ENCODE measurements at regions not wholly inside any gene's neighbourhood (a gene's known extent, or its start where the extent isn't known, plus 50 kb on each side); places are given as distances from the start of the nearest gene placed in this dataset.

DNA sequence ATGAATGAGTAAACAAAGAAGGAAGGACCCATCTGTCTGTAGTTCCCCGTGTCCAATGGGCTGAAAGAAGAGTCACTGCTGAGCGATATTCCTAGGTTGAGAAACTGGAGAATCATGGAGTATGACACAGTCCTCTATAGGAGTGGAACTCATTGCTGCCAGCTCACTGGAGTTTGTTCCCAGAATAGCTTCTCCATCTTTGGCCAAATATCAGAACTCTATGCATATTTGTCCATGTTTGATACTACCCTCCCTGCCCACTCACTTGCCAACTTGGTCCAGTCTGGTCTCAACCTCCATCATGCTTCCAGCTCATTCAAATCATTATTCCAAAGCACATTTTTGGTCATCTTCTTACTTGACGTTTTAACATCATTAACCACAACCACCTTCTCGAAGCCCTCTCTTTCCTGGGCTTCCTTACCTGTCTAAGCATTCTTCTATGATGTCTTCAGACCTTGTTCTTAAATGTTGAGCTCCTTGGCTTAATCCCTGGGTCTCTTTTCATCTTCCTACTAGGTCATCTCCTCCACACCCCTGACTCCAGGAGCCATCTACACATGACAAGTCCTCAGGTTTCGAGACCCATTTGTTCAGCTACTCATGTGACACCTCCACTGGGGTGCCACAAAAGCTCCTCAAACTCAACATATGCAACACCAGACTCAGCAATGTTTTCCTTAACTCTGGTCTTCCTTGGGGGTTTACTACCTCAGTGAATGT is 221.6 kb downstream of the MYCN start:
- H3K27me3 ChIP-seq (replicated peaks; ENCODE audit: control insufficient read depth, insufficient read depth, low read length): no peaks in the 10 kb centered on the region; the same call in 1 of the 2 replicates
- no peak overlapping the region for H3K4me3 ChIP-seq (replicated peaks; ENCODE audit: low read depth, low read length)
- DNase-seq (ENCODE audit: extremely low read depth, insufficient read length): no peak
- H3K36me3 ChIP-seq (ENCODE audit: control insufficient read depth, insufficient read depth, low read length): no peaks in the 10 kb centered on the region
- TF ChIP-seq, protein P1, sequence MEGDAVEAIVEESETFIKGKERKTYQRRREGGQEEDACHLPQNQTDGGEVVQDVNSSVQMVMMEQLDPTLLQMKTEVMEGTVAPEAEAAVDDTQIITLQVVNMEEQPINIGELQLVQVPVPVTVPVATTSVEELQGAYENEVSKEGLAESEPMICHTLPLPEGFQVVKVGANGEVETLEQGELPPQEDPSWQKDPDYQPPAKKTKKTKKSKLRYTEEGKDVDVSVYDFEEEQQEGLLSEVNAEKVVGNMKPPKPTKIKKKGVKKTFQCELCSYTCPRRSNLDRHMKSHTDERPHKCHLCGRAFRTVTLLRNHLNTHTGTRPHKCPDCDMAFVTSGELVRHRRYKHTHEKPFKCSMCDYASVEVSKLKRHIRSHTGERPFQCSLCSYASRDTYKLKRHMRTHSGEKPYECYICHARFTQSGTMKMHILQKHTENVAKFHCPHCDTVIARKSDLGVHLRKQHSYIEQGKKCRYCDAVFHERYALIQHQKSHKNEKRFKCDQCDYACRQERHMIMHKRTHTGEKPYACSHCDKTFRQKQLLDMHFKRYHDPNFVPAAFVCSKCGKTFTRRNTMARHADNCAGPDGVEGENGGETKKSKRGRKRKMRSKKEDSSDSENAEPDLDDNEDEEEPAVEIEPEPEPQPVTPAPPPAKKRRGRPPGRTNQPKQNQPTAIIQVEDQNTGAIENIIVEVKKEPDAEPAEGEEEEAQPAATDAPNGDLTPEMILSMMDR (IDR thresholded peaks at IDR 0.05; ENCODE audit: insufficient read depth, low read length, poor library complexity, severe bottlenecking): no peak

DNA sequence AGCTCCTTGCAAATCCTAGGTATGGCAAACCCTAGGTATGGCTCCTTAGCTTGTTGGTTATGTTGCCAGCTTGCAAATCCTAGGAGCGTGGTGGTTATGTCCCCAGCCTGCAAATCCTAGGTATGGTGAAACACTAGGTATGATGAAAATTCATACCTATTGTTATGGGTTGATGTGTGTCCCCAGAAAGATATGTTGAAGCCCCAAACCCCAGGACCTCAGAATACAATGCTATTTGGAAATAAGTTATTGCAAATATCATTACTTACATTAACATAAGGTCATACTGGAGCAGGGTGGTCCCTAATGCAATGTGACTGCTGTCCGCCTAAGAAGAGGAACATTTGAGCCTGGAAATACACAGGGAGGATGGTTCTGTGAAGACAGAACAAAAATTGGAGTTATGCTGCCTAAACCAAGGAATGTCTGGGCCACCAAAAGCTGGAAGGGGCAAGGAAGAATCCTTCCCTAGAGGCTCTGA is 220.8 kb downstream of the MYCN start:
- TF ChIP-seq, protein P1 (IDR thresholded peaks at IDR 0.05; ENCODE audit: insufficient read depth, low read length, poor library complexity, severe bottlenecking): no peak
- Histone ChIP-seq H3K27me3 (replicated peaks; ENCODE audit: control insufficient read depth, insufficient read depth, low read length) (no peaks in the 10 kb centered on the region; the same call in 1 of the 2 replicates), H3K4me3 (replicated peaks; ENCODE audit: low read depth, low read length) (no peak overlapping the region), H3K36me3 (ENCODE audit: control insufficient read depth, insufficient read depth, low read length) (no peaks in the 10 kb centered on the region)
- no peak for DNase-seq (ENCODE audit: extremely low read depth, insufficient read length)

DNA sequence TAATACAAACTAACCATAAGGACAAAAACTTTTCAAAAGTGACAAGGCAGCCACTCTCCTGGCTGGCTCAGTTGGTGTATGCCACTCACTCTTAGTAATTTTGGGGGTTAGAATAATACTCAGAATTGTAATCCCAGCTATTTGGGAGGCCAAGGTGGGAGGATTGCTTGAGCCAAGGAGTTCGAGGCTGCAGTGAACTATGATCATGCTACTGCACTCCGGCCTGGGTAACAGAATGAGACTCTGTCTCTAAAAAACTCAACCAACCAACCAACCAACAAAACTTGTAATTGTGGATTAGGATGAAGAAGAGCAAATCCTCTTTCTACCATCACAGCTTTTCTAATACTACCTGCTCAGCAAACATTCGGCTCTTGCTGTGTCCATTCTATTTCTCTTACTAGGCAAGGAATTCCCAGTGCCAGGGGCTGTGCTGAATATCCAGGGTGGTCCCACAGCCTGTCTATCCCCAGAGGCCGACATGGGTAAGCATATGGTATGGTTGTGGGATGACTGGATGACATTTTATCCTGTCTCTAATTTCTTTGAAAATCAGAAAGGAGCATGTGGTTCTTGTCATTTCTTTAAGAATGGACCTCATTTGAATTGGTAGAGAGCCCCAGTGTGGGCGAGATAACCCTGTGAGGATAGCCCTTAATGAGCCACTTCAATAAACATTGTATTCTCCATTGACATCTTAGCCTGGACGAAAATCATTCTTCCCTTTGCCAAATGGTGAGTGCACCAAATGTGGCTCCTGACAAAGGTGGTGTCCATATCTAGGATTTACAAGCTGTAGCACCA is 220.1 kb downstream of the MYCN start:
- no peak for DNase-seq (ENCODE audit: extremely low read depth, insufficient read length)
- TF ChIP-seq, protein P1 (IDR thresholded peaks at IDR 0.05; ENCODE audit: insufficient read depth, low read length, poor library complexity, severe bottlenecking): no peak
- Histone ChIP-seq H3K27me3 (replicated peaks; ENCODE audit: control insufficient read depth, insufficient read depth, low read length) (no peaks in the 10 kb centered on the region; the same call in 1 of the 2 replicates), H3K36me3 (ENCODE audit: control insufficient read depth, insufficient read depth, low read length) (no peaks in the 10 kb centered on the region), H3K4me3 (replicated peaks; ENCODE audit: low read depth, low read length) (no peak overlapping the region)

DNA sequence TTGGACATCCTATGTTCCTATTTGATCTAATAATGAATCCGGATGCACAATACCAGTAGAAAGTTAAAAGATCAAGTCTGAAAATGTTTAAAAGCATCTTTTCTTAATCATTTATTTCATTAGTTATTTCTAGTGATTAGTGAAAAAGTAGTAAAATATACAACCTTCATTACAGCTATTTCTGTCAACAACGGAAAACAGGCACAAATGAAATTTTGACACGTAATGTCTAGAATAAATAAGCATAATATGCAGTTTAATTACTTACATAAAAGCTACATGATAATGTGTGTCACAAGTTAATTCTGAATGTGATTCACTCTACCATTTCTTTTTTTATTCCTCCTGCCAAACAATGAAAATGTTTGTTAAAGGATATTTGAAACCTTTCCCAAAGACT is 216.1 kb downstream of the MYCN start:
- no peak for DNase-seq (ENCODE audit: extremely low read depth, insufficient read length)
- TF ChIP-seq, protein P1 (IDR thresholded peaks at IDR 0.05; ENCODE audit: insufficient read depth, low read length, poor library complexity, severe bottlenecking): no peak
- Histone ChIP-seq H3K36me3 (ENCODE audit: control insufficient read depth, insufficient read depth, low read length) (no peaks in the 10 kb centered on the region), H3K27me3 (replicated peaks; ENCODE audit: control insufficient read depth, insufficient read depth, low read length) (no peaks in the 10 kb centered on the region; the same call in 1 of the 2 replicates), H3K4me3 (replicated peaks; ENCODE audit: low read depth, low read length) (no peak overlapping the region)

DNA sequence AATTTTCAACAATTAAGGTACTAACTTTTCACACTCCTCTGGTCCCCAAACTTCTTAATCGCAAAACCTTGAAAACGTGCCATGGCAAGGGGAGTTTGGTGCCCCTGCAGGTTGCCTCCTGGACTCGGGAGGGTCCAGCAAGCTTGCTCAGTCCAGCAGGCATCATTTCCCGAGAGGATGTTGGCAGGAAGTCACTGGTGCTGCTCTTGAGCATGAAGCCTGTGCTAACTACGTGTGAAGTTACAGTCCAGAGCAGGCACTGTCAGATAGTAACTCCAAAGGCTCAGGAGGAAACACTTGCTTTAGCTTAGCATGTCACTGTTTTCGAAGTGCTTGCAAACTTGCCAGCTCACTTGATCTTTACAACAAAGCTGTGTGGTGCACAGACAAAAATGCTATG is 215.4 kb downstream of the MYCN start:
- H3K27me3 ChIP-seq (replicated peaks; ENCODE audit: control insufficient read depth, insufficient read depth, low read length): no peaks in the 10 kb centered on the region; the same call in 1 of the 2 replicates
- no peak overlapping the region for H3K4me3 ChIP-seq (replicated peaks; ENCODE audit: low read depth, low read length)
- no peaks in the 10 kb centered on the region for H3K36me3 ChIP-seq (ENCODE audit: control insufficient read depth, insufficient read depth, low read length)
- TF ChIP-seq, protein P1 (IDR thresholded peaks at IDR 0.05; ENCODE audit: insufficient read depth, low read length, poor library complexity, severe bottlenecking): no peak
- DNase-seq (ENCODE audit: extremely low read depth, insufficient read length): no peak
